Ecto neural progenitor cell (in vitro differentiated cells): ENCODE measurements at regions not wholly inside any gene's neighbourhood (a gene's known extent, or its start where the extent isn't known, plus 50 kb on each side); places are given as distances from the start of the nearest gene placed in this dataset.

Experiments
- DNase-seq: peaks from one replicate; pipeline ENCODE4 v3.0.0-alpha.2; 2018; ENCODE audit warnings: low spot score

GRCh38 chr1:213724640-213725536 lies 262.9 kb upstream of the PROX1 start:
- peak; percentile 49 for DNase-seq

DNA sequence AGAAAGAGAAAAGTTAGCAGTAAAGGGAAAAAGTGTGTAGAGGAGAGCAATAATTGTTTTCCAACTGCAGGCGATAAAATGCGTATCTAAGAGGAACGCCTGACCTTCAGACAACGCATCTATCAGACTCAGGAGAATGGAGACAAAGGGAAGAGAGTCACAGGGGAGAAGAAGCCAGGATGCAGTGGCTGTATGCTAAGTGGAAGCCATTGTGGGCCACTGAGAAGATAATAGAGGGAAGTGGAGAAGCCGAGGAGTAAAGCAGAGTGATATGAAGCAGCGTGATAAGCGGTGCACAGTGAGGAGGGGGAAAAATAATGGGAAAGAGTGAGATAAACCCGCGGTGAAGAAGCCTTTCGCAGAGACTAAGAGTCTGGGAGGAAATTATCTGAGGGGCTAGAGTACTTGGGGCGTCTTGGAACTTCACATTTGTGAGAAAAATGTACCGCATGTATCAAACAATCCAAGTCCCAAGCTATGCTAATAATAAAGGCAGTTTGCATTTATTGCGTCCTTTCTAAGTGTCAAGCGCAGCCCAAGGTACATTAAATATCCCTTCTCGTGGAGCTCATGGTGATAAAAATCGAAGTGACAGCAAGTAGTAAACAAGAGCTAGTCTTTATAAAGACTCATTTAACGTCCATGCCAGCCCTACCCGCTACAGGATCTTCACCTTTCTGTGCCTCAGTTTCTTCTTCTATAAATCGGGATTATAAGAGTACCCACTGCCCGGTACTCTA lies 259.8 kb upstream of the PROX1 start:
- DNase-seq = no peak

- no peak for DNase-seq
Measured at GRCh38 chr1:213728593-213729536, 258.9 kb upstream of the PROX1 start.

GRCh38 chr1:213733705-213734104 lies 254.1 kb upstream of the PROX1 start:
- no peak for DNase-seq

- no peak for DNase-seq
Measured at GRCh38 chr1:213737398-213738035, 250.3 kb upstream of the PROX1 start.

- no peak for DNase-seq
Measured at GRCh38 chr1:213738658-213739057, 249.1 kb upstream of the PROX1 start.

DNA sequence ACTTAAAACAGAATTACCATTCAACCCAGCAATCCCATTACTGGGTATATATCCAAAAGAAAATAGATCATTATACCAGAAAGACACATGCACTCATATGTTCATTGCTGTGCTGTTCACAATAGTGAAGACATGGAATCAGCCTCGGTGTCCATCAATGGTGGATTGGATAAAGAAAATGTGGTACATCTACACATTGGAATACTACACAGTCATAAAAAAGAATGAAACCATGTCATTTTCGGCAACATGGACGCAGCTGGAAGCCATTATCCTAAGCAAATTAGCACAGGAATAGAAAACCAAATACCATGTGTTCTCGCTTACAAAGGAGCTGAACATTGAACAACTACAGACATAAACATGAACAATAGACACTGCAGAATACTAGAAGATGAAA lies 244.8 kb upstream of the PROX1 start:
- no peak for DNase-seq

GRCh38 chr1:213744780-213745179 lies 243.0 kb upstream of the PROX1 start:
- no peak for DNase-seq

- no peak for DNase-seq
Measured at GRCh38 chr1:213745451-213745850, 242.3 kb upstream of the PROX1 start.

DNA sequence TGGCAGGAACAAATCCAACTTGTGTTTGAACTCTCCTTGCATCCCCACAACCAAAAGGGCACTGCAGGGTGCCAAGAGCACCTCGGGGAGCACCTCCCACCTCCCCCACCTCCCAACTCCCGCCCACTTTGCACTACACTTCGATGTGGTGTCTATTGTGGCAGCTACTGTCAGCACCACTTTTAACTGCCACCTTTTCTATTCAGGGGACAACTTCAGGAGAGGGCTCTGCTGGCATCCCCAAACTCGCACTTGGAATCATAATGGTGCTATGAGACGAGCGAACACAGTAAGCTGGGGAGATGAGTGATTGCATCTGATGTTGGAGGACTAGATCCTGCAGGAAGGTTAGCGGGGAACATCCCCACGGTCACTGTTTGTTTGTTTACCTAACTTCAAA lies 238.2 kb upstream of the PROX1 start:
- DNase-seq = no peak

DNA sequence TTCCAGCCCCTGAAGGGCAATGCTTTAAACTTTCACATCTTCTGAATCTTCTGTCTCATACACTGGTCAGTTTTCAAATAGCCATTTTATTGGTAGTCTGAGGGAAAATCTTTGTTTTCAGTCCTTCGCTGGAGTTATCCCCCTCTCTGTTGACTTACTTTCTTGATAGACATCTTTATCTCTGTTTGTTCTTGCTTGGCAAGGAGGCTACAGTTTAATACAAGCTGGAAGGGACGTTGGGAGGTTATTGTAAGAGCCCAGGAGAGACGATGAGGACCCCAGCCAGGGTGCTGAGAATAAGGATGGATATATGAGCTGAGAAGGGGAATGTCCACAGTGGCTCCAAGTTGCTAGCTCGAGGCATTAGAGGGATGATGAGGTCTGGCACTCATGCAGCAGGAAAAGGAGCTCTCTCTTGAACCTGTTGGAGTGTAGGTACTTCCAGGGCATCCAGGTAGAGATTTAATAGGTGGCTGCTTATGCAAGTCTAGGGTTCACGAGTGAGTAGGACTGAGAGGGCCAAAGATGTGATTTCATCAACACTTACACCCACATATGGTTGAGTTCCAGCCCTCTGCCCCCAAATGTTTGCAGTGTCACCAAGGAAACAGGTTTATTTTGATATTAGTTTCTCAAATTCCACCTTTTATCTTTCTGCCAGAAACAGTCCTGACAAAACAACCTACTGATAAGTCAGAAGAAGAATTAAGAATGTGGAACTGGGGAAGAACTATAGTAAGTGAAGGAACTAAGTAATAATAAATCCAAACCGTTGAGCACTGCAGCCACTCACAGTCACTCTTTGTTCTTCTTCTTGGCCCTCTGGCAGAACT lies 237.3 kb upstream of the PROX1 start:
- DNase-seq = no peak

GRCh38 chr1:213751064-213751397 lies 236.7 kb upstream of the PROX1 start:
- DNase-seq = no peak

- DNase-seq = no peak
Measured at GRCh38 chr1:213759359-213760181, 228.2 kb upstream of the PROX1 start.

DNA sequence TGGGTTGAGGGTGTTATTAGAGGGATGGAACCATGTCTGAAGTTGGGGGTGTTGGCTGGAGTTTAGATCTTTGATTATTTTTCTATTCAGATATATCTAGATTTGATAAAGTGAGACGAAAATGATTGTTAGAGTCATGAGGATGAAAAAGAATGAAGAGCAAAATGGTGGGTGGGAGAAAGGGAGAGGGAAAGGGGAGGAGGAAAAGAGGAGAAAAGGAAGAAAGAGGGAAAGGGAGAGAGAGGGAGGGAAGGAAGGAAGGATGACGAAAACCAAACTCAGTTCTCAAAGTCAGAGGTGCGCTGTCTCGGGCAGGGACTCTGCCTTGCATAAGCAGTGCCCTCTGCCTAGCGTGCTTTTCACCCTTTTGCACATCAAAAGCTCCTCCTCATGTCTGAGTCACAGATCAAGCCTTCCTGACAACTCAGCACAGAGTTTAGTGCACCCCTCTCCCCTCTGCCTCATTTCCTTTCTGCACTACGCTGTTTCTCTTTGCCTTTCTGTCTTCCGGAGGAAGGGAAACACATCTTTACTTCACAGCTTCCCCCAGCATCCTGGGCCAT lies 225.8 kb upstream of the PROX1 start:
- DNase-seq = no peak

- no peak for DNase-seq
Measured at GRCh38 chr1:213767683-213768082, 220.1 kb upstream of the PROX1 start.

GRCh38 chr1:213772128-213773063 lies 215.4 kb upstream of the PROX1 start:
- no peak for DNase-seq

GRCh38 chr1:213773975-213774374 lies 213.8 kb upstream of the PROX1 start:
- no peak for DNase-seq

- DNase-seq = no peak
Measured at GRCh38 chr1:213776969-213777368, 210.8 kb upstream of the PROX1 start.

- no peak for DNase-seq
Measured at GRCh38 chr1:213779228-213779627, 208.5 kb upstream of the PROX1 start.
